Colonic mucosa (tissue), 4 donors: ENCODE measurements at regions not wholly inside any gene's neighbourhood (a gene's known extent, or its start where the extent isn't known, plus 50 kb on each side); places are given as distances from the start of the nearest gene placed in this dataset.

Source experiments
- DNase-seq: peaks from one replicate; pipeline ENCODE4 v3.0.0-alpha.2; 2020
- H3K27ac ChIP-seq: fragments of 200-600 bp; one replicate; pipeline ENCODE4 v1.8.0; 2021
- H3K27me3 ChIP-seq: fragments of 200-600 bp; one replicate; pipeline ENCODE4 v1.8.0; 2021
- H3K36me3 ChIP-seq: fragments of 200-600 bp; one replicate; pipeline ENCODE4 v1.8.0; 2021
- H3K4me1 ChIP-seq: fragments of 200-600 bp; one replicate; pipeline ENCODE4 v1.8.0; 2021; ENCODE audit warnings: mild to moderate bottlenecking
- H3K4me3 ChIP-seq: fragments of 200-600 bp; one replicate; pipeline ENCODE4 v1.8.0; 2021
- H3K9ac ChIP-seq, 2 donors: one replicate each; pipeline ENCODE4 v1.7.0; 2013; ENCODE audit warnings: control low read depth in 2 of 2, low read depth in 2 of 2, low read length in 2 of 2
- H3K9me3 ChIP-seq: fragments of 200-600 bp; one replicate; pipeline ENCODE4 v1.8.0; 2021
- CTCF ChIP-seq: fragments of 200-600 bp; IDR thresholded peaks from one replicate; pipeline ENCODE4 v1.8.0; 2022; ENCODE audit warnings: antibody characterized with exemption, mild to moderate bottlenecking
- intact Hi-C: fragments of 100-400 bp; cut with DNase I; formaldehyde crosslinking; loops from one replicate; pipeline ENCODE4 v1.14.1; 2022
- donor health status: healthy.
- donor health status: DM: no; HTN: no; CAD: no.
- donor health status: DM: no; HTN: no; CAD: no.

DNA sequence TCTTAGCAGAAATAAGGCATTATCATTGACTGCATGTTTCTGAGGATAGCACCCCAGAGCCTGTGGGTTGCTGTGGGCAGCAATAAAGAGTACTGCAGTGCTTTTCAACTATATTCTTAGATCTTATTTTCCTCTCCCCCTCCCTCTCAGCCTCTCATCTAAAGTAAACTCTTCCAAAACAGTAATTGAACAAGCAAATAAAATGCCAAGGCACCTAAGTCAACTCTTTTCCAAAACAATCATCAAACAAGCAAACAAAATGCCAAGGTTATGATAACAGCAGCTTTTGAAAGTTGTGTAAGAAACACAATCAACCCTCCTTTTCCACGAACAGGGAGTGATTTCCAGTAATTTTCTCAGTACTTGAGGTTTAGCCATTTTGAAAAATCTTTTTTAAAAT lies 1542.6 kb downstream of the AACS start:
- DNase-seq = no peak
- Histone ChIP-seq H3K9ac (no peak overlapping the region), H3K4me1 (no peaks in the 10 kb centered on the region), H3K9me3 (no peaks in the 10 kb centered on the region), H3K27me3 (no peaks in the 10 kb centered on the region), H3K36me3 (no peaks in the 10 kb centered on the region), H3K4me3 (no peak overlapping the region), H3K27ac (no peak overlapping the region)
- TF ChIP-seq CTCF = no peak
- intact Hi-C loops = no loop called here

DNA sequence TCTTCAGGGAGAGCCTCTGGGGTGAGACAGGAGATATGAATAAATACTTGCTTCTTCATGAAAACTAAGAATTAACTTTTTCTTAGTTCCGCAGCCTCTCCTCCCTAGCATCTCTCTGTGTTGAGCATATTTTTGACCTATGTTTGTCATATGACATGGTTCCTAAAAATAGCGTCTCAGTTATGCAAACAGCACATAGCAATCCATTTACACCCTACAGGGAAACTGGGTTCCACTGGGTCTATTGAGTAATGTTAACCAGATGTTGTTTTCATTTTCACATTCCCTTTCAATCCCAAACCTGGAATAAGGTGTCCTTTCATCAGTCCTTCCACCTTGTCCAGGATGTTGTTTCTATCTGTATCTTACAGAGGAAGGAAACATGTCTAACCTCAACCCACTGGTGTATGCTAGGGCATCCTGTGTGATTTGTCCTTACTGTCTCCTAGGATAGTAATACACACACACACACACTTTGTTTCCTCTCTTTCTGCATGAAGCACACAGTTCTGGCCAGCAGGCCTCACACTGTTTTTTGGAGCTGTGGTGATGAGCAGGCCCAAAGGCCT lies 1543.5 kb downstream of the AACS start:
- TF ChIP-seq CTCF = no peak
- H3K4me1 ChIP-seq = no peaks in the 10 kb centered on the region
- H3K4me3 ChIP-seq = no peak overlapping the region
- DNase-seq = no peak
- no peak overlapping the region for H3K9ac ChIP-seq
- intact Hi-C loops = no loop called here
- no peak overlapping the region for H3K27ac ChIP-seq
- H3K27me3 ChIP-seq = no peaks in the 10 kb centered on the region
- H3K36me3 ChIP-seq = no peaks in the 10 kb centered on the region
- no peaks in the 10 kb centered on the region for H3K9me3 ChIP-seq

DNA sequence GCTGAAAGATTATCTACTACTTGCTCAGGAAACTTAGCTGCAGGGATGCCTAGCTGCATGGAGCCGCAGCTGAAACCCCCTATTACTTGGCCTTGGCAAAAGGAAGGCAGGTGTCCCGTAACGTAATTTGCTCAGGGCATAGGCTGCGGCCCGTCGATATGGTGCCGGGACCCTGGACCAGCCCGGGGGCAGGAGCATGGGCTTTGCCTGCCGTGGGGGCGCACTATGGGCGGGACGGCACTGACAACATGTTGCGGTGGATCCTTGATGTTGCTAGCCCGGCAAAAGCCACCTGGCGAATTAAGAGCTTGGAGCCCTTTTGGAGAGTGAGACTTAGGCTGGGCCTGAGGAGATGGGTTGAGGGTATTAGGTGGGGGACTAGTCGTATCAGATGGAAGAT lies 1551.2 kb downstream of the AACS start:
- H3K27ac ChIP-seq = no peak overlapping the region
- H3K4me3 ChIP-seq = no peak overlapping the region
- no peak for DNase-seq
- H3K9me3 ChIP-seq = no peaks in the 10 kb centered on the region
- TF ChIP-seq CTCF = no peak
- no peaks in the 10 kb centered on the region for H3K4me1 ChIP-seq
- H3K9ac ChIP-seq = no peak overlapping the region
- H3K27me3 ChIP-seq = no peaks in the 10 kb centered on the region
- intact Hi-C loops = no loop called here
- H3K36me3 ChIP-seq = no peaks in the 10 kb centered on the region

GRCh38 chr12:126617312-126617711 lies 1552.1 kb downstream of the AACS start:
- no peak for DNase-seq
- TF ChIP-seq CTCF = no peak
- no peaks in the 10 kb centered on the region for H3K9me3 ChIP-seq
- H3K4me1 ChIP-seq = no peaks in the 10 kb centered on the region
- H3K9ac ChIP-seq = no peak overlapping the region
- intact Hi-C loops = no loop called here
- H3K36me3 ChIP-seq = no peaks in the 10 kb centered on the region
- no peak overlapping the region for H3K4me3 ChIP-seq
- H3K27me3 ChIP-seq = no peaks in the 10 kb centered on the region
- H3K27ac ChIP-seq = no peak overlapping the region

GRCh38 chr12:126627596-126627995 lies 1562.4 kb downstream of the AACS start:
- no peak for TF ChIP-seq CTCF
- no peaks in the 10 kb centered on the region for H3K9me3 ChIP-seq
- H3K9ac ChIP-seq = no peak overlapping the region
- H3K27me3 ChIP-seq = no peaks in the 10 kb centered on the region
- no peaks in the 10 kb centered on the region for H3K4me1 ChIP-seq
- intact Hi-C loops = no loop called here
- no peaks in the 10 kb centered on the region for H3K36me3 ChIP-seq
- no peak overlapping the region for H3K27ac ChIP-seq
- no peak overlapping the region for H3K4me3 ChIP-seq
- DNase-seq = no peak

GRCh38 chr12:126636821-126637220 lies 1571.6 kb downstream of the AACS start:
- Histone ChIP-seq H3K9me3 (no peaks in the 10 kb centered on the region), H3K27me3 (no peaks in the 10 kb centered on the region)
- no peak for TF ChIP-seq CTCF

More at GRCh38 chr12:126636821-126637220, 1571.6 kb downstream of the AACS start:
- H3K27ac ChIP-seq = no peak overlapping the region
- DNase-seq = no peak
- no peaks in the 10 kb centered on the region for H3K36me3 ChIP-seq
- no peaks in the 10 kb centered on the region for H3K4me1 ChIP-seq
- no peak overlapping the region for H3K4me3 ChIP-seq
- intact Hi-C loops = no loop called here
- H3K9ac ChIP-seq = no peak overlapping the region
